GM12892 (cell line): ENCODE measurements at regions not wholly inside any gene's neighbourhood (a gene's known extent, or its start where the extent isn't known, plus 50 kb on each side); places are given as distances from the start of the nearest gene placed in this dataset.

Source experiments
- POLR2A ChIP-seq: IDR thresholded peaks from 2 replicates; pipeline ENCODE4 v1.6.1; 2011; ENCODE audit warnings: low read depth, low read length, control low read depth
- POLR2AphosphoS5 ChIP-seq: IDR thresholded peaks from 2 replicates; pipeline ENCODE4 v1.6.1; 2011; ENCODE audit warnings: low read depth, low read length, control low read depth
- TAF1 ChIP-seq: IDR thresholded peaks from 2 replicates; pipeline ENCODE4 v1.6.1; 2011; ENCODE audit warnings: low read depth, mild to moderate bottlenecking, control low read depth, low read length, borderline replicate concordance

DNA sequence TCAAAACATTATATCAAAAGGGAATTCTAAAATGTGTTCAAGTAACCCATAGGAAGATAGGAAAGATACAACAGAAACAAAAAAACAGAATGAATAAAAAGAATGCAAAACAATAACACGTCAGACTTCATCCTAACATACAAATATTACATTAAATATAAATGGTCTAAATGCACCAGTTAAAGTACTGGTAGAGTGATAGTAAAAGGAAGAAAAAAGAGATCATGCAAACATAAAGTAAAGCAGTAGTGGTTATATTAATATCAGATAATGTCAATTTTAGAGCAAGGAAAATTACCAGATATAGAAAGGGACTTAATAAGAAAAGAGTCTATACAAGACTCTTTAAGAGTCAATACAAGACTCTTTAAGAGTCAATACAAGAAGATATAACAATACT is 755.7 kb downstream of the MCTP2 start:
- TF ChIP-seq POLR2A (no peak), POLR2AphosphoS5 (no peak), TAF1 (no peak)
